Neural cell (in vitro differentiated cells): ENCODE measurements at regions not wholly inside any gene's neighbourhood (a gene's known extent, or its start where the extent isn't known, plus 50 kb on each side); places are given as distances from the start of the nearest gene placed in this dataset.

Source experiments
- CTCF ChIP-seq: fragments of 450-650 bp; IDR thresholded peaks from 2 replicates; pipeline ENCODE4 v1.5.1; 2014; ENCODE audit warnings: antibody characterized with exemption, mild to moderate bottlenecking, moderate library complexity; ENCODE audit not compliant: poor library complexity, severe bottlenecking
- EZH2 ChIP-seq: fragments of 200-600, 300-800 bp; shearing (Covaris generic), sonication (generic); IDR thresholded peaks from 2 replicates; pipeline ENCODE4 v1.6.1; 2014; ENCODE audit warnings: antibody characterized with exemption, low read length, borderline replicate concordance, mild to moderate bottlenecking; ENCODE audit not compliant: insufficient read depth, poor library complexity, severe bottlenecking
- POLR2AphosphoS5 ChIP-seq: IDR thresholded peaks from 2 replicates; pipeline ENCODE4 v1.6.1; 2012

GRCh38 chr20:22371843-22372242 is 212.5 kb downstream of the FOXA2 start:
- no peak for TF ChIP-seq EZH2
- no peak for TF ChIP-seq CTCF
- TF ChIP-seq POLR2AphosphoS5, result no peak
